ENCODE measurements at regions not wholly inside any gene's neighbourhood (a gene's known extent, or its start where the extent isn't known, plus 50 kb on each side); places are given as distances from the start of the nearest gene placed in this dataset.

- H2BK5ac ChIP-seq (ENCODE audit: low read depth, low read length), result no peak overlapping the region
- H2BK120ac ChIP-seq (replicated peaks; ENCODE audit: low read depth, low read length), result no peak overlapping the region
- peak overlapping the region; percentile 4 for H3K56ac ChIP-seq (replicated peaks; ENCODE audit: insufficient read length, low read depth, low read length)
- H3K4ac ChIP-seq (replicated peaks; ENCODE audit: insufficient read length, low read depth, low read length), result no peak overlapping the region
- CTCF ChIA-PET (ENCODE audit: partially characterized antibody), result interaction anchor here (0.7 kb wide), 1 partner anchor 96 kb away, joined by 3 read pairs; no protein-coding TSS in a partner anchor
- no peak overlapping the region for H2AK5ac ChIP-seq (ENCODE audit: low read depth, low read length)
- 96% methylated on average over 1 of the region's 1 CpG; no CpG with 5 or more reads in 1 of the 2 experiments for WGBS, 2 experiments (ENCODE audit: extremely low coverage in 1 of 2, insufficient coverage in 1 of 2, insufficient read length in 1 of 2, insufficient replicate concordance in 2 of 2, low coverage in 1 of 2, low lambda C conversion rate in 2 of 2, missing lambda C conversion rate in 1 of 2)
- no peak overlapping the region for H2BK20ac ChIP-seq (ENCODE audit: low read length)
- no peak overlapping the region for H3K4me3 ChIP-seq (ENCODE audit: extremely low read depth in 1 of 4, insufficient read depth in 2 of 4, low read depth in 3 of 4, low read length in 4 of 4)
- no peak for DNase-seq (ENCODE audit: low read depth in 1 of 2, low spot score in 2 of 2)
- no peak for FAIRE-seq
- no peak overlapping the region for H3K9ac ChIP-seq (replicated peaks in 1 of 4; ENCODE audit: extremely low read depth in 1 of 4, low read depth in 3 of 4, low read length in 3 of 4)
- H3K79me1 ChIP-seq (ENCODE audit: low read depth, low read length), result no peaks in the 10 kb centered on the region
- H3K9me3 ChIP-seq (ENCODE audit: insufficient read depth in 2 of 2, low read depth in 1 of 2, low read length in 1 of 2), result no peaks in the 10 kb centered on the region
- no peaks in the 10 kb centered on the region for H3K4me1 ChIP-seq (replicated peaks in 1 of 4; ENCODE audit: control insufficient read depth in 3 of 4, insufficient read depth in 4 of 4, low read length in 3 of 4)
- H3K23me2 ChIP-seq (ENCODE audit: low read depth, low read length), result no peaks in the 10 kb centered on the region
- POLR2A ChIA-PET (ENCODE audit: partially characterized antibody), result no interaction called here
- H3K79me2 ChIP-seq (ENCODE audit: control insufficient read depth in 1 of 2, insufficient read depth in 2 of 2, low read length in 2 of 2), result no peaks in the 10 kb centered on the region
- no peak overlapping the region for H4K91ac ChIP-seq (replicated peaks; ENCODE audit: insufficient read length, low read length)
- no peak overlapping the region for H3K14ac ChIP-seq (ENCODE audit: insufficient read length)
- no peaks in the 10 kb centered on the region for H3K27me3 ChIP-seq (replicated peaks in 1 of 4; ENCODE audit: control insufficient read depth in 3 of 4, extremely low read depth in 1 of 4, insufficient read depth in 3 of 4, low read length in 3 of 4)
- TF ChIP-seq CHD2 (IDR thresholded peaks at IDR 0.05; ENCODE audit: low read length), result no peak
- TF ChIP-seq TAF7 (optimal IDR thresholded peaks at IDR 0.05; ENCODE audit: borderline replicate concordance, low read depth, low read length), result no peak
- TF ChIP-seq TEAD4 (IDR thresholded peaks at IDR 0.05; ENCODE audit: low read depth, low read length), result no peak
- no peak for TF ChIP-seq TAF1 (IDR thresholded peaks at IDR 0.05; ENCODE audit: low read depth, low read length)
- no peak for TF ChIP-seq NRF1 (IDR thresholded peaks at IDR 0.05; ENCODE audit: low read depth, low read length)
- no peak for TF ChIP-seq USF2 (IDR thresholded peaks at IDR 0.05; ENCODE audit: low read length)
- TF ChIP-seq, protein P1, sequence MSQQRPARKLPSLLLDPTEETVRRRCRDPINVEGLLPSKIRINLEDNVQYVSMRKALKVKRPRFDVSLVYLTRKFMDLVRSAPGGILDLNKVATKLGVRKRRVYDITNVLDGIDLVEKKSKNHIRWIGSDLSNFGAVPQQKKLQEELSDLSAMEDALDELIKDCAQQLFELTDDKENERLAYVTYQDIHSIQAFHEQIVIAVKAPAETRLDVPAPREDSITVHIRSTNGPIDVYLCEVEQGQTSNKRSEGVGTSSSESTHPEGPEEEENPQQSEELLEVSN (IDR thresholded peaks at IDR 0.05), result no peak
- H3K4me2 ChIP-seq (ENCODE audit: insufficient read depth in 1 of 2, low read depth in 2 of 2, low read length in 2 of 2), result no peak overlapping the region
- H2BK12ac ChIP-seq (ENCODE audit: low read depth, low read length), result no peak overlapping the region
- H3K18ac ChIP-seq (ENCODE audit: extremely low read depth, low read length), result no peak overlapping the region
- H4K20me1 ChIP-seq (replicated peaks in 1 of 2; ENCODE audit: control insufficient read depth in 1 of 2, insufficient read depth in 2 of 2, low read length in 2 of 2), result no peaks in the 10 kb centered on the region
- no peak overlapping the region for H4K8ac ChIP-seq (ENCODE audit: extremely low read depth, insufficient read depth, low read length)
- no peak overlapping the region for H3K27ac ChIP-seq (ENCODE audit: low read depth, low read length)
- no peak overlapping the region for H3K23ac ChIP-seq (ENCODE audit: insufficient read length)
- H2BK15ac ChIP-seq (ENCODE audit: low read length), result no peak overlapping the region
- H2AFZ ChIP-seq (ENCODE audit: low read length), result no peak overlapping the region
- H3K36me3 ChIP-seq (ENCODE audit: control insufficient read depth in 2 of 4, insufficient read depth in 4 of 4, low read length in 3 of 4), result no peaks in the 10 kb centered on the region
- H4K5ac ChIP-seq (ENCODE audit: insufficient read length, low read depth, low read length), result no peak overlapping the region
Measured at GRCh38 chr4:159762672-159763071, 659.8 kb downstream of the RAPGEF2 start.

Measured in H1 (cell line).